OCI-LY7 (cell line): ENCODE measurements at regions not wholly inside any gene's neighbourhood (a gene's known extent, or its start where the extent isn't known, plus 50 kb on each side); places are given as distances from the start of the nearest gene placed in this dataset.
A peak's percentile ranks its signal among the peaks of the same experiment; 100 is the strongest.

ENCODE experiments used
- BruUV-seq: library from RNA; stranded (reverse); fragments of 400-500 nt; replicated peaks from 2 replicates; lab custom pipeline; 2021; lab: Mats Ljungman, UMichigan
- CTCF ChIA-PET: fragments of 300-600 bp; sonication (Branson Sonifier 250); formaldehyde crosslinking; loops from one replicate; lab custom pipeline; 2022; ENCODE audit warnings: antibody characterized with exemption; ENCODE audit not compliant: unreplicated experiment; lab: Charles Lee
- POLR2A ChIA-PET: fragments of 300-600 bp; sonication (Branson Sonifier 250); formaldehyde crosslinking; loops from one replicate; lab custom pipeline; 2022; ENCODE audit warnings: antibody characterized with exemption; lab: Charles Lee
- DNase-seq: peaks from one replicate; pipeline ENCODE4 v3.0.0-alpha.2; 2015; ENCODE audit warnings: low spot score
- H2AFZ ChIP-seq: fragments of 200-600 bp; sonication (generic), shearing (Covaris generic); 2 replicates; pipeline ENCODE4 v1.6.1; 2014; ENCODE audit warnings: mild to moderate bottlenecking, antibody characterized with exemption, low read length, moderate library complexity
- H3K27ac ChIP-seq: fragments of 200-600 bp; sonication (generic); 2 replicates; pipeline ENCODE4 v1.5.1; 2014; ENCODE audit warnings: mixed run types, low read depth, mild to moderate bottlenecking, moderate library complexity, low read length, inconsistent platforms; ENCODE audit not compliant: poor library complexity, severe bottlenecking
- H3K36me3 ChIP-seq: fragments of 200-600 bp; sonication (generic); 2 replicates; pipeline ENCODE4 v1.6.1; 2014; ENCODE audit warnings: mild to moderate bottlenecking, antibody characterized with exemption, low read length, moderate library complexity, mixed read lengths; ENCODE audit not compliant: insufficient read depth
- H3K4me1 ChIP-seq: fragments of 200-600 bp; sonication (generic); 2 replicates; pipeline ENCODE4 v1.5.1; 2014; ENCODE audit warnings: mild to moderate bottlenecking, low read length; ENCODE audit not compliant: insufficient read depth, poor library complexity, severe bottlenecking
- H3K4me2 ChIP-seq: fragments of 200-600 bp; sonication (generic); 2 replicates; pipeline ENCODE4 v1.6.1; 2014; ENCODE audit warnings: mild to moderate bottlenecking, low read length
- H3K4me3 ChIP-seq: fragments of 200-600 bp; sonication (generic); 2 replicates; pipeline ENCODE4 v1.5.1; 2014; ENCODE audit warnings: mild to moderate bottlenecking, low read depth, low read length; ENCODE audit not compliant: poor library complexity, severe bottlenecking
- H3K79me2 ChIP-seq: fragments of 200-600 bp; sonication (generic); 2 replicates; pipeline ENCODE4 v1.6.1; 2016; ENCODE audit warnings: low read depth, mild to moderate bottlenecking, low read length, moderate library complexity, mixed read lengths; ENCODE audit not compliant: insufficient read depth
- H3K9me2 ChIP-seq: fragments of 200-600 bp; sonication (generic); 2 replicates; pipeline ENCODE4 v1.6.1; 2016; ENCODE audit warnings: mild to moderate bottlenecking, low read length, mixed read lengths; ENCODE audit not compliant: insufficient read depth
- H3K9me3 ChIP-seq: fragments of 200-600 bp; sonication (generic); 2 replicates; pipeline ENCODE4 v1.6.1; 2014; ENCODE audit warnings: mild to moderate bottlenecking, mixed run types, low read length, mixed read lengths
- H4K20me1 ChIP-seq: fragments of 200-600 bp; sonication (generic); 2 replicates; pipeline ENCODE4 v1.6.1; 2014; ENCODE audit warnings: mild to moderate bottlenecking, antibody characterized with exemption, low read length, moderate library complexity, mixed read lengths; ENCODE audit not compliant: insufficient read depth
- EZH2phosphoT487 ChIP-seq: fragments of 200-600 bp; sonication (generic); IDR thresholded peaks from 2 replicates; pipeline ENCODE4 v1.6.1; 2018; ENCODE audit warnings: low read depth, borderline replicate concordance, mild to moderate bottlenecking, mixed run types, antibody characterized with exemption, low read length, moderate library complexity, mixed read lengths
- intact Hi-C: fragments of 100-400 bp; cut with micrococcal nuclease; formaldehyde crosslinking; loops from one replicate; pipeline ENCODE4 v1.10.0; 2022; ENCODE audit not compliant: unreplicated experiment
- TF ChIP-seq, protein P1 (sequence below): fragments of 200-600 bp; sonication (generic); conservative IDR thresholded peaks from 2 replicates; pipeline ENCODE4 v1.5.1; 2014; ENCODE audit warnings: mild to moderate bottlenecking, antibody characterized with exemption, low read length, moderate library complexity, mixed read lengths

DNA sequence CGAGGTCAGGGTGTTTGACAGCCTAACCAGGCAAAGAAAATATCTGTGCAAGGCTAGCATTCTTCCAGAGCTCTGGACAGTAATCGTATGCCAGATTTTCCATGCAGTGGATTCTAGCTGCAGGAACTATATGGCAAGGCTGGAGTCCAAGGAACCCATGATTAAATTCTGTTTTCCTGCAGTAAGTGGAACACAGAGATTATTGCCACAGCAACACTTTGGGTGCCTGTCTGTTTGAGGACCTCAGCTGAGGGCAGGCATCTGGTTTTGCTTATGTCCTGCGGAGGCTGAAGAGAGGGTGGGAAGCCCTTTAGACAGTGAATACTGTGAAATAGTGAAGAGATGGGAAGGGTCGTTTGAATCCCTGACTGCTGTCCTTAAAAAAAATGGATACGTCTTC, 104.4 kb downstream of the DAD1 start:
- BruUV-seq: no TSS peak
- ChIA-PET POLR2A (interaction anchor here (0.6 to 1.5 kb wide), 9 partner anchors 8 to 79 kb away, joined by 3 to 6 read pairs (median 4); no protein-coding TSS in a partner anchor), CTCF (interaction anchor here (0.6 to 1.5 kb wide), 3 partner anchors 71 to 570 kb away, joined by 3 to 6 read pairs (median 4); no protein-coding TSS in a partner anchor)
- H3K4me2 ChIP-seq: peak overlapping the region; percentile 68
- H3K36me3 ChIP-seq: no peaks in the 10 kb centered on the region
- TF ChIP-seq, protein P1, sequence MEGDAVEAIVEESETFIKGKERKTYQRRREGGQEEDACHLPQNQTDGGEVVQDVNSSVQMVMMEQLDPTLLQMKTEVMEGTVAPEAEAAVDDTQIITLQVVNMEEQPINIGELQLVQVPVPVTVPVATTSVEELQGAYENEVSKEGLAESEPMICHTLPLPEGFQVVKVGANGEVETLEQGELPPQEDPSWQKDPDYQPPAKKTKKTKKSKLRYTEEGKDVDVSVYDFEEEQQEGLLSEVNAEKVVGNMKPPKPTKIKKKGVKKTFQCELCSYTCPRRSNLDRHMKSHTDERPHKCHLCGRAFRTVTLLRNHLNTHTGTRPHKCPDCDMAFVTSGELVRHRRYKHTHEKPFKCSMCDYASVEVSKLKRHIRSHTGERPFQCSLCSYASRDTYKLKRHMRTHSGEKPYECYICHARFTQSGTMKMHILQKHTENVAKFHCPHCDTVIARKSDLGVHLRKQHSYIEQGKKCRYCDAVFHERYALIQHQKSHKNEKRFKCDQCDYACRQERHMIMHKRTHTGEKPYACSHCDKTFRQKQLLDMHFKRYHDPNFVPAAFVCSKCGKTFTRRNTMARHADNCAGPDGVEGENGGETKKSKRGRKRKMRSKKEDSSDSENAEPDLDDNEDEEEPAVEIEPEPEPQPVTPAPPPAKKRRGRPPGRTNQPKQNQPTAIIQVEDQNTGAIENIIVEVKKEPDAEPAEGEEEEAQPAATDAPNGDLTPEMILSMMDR: no peak
- TF ChIP-seq EZH2phosphoT487: no peak
- H3K4me3 ChIP-seq: peak overlapping the region; percentile 40
- H2AFZ ChIP-seq: peak overlapping the region; percentile 70; the same call in 1 of the 2 replicates
- intact Hi-C loops: no loop called here
- H3K4me1 ChIP-seq: peaks cover 100% of the 10 kb centered on the region
- peaks cover 5% of the 10 kb centered on the region; the same call in 1 of the 2 replicates for H3K79me2 ChIP-seq
- no peak for DNase-seq
- no peaks in the 10 kb centered on the region for H4K20me1 ChIP-seq
- H3K27ac ChIP-seq: peak overlapping the region; percentile 61
- no peaks in the 10 kb centered on the region for H3K9me2 ChIP-seq
- no peaks in the 10 kb centered on the region for H3K9me3 ChIP-seq

DNA sequence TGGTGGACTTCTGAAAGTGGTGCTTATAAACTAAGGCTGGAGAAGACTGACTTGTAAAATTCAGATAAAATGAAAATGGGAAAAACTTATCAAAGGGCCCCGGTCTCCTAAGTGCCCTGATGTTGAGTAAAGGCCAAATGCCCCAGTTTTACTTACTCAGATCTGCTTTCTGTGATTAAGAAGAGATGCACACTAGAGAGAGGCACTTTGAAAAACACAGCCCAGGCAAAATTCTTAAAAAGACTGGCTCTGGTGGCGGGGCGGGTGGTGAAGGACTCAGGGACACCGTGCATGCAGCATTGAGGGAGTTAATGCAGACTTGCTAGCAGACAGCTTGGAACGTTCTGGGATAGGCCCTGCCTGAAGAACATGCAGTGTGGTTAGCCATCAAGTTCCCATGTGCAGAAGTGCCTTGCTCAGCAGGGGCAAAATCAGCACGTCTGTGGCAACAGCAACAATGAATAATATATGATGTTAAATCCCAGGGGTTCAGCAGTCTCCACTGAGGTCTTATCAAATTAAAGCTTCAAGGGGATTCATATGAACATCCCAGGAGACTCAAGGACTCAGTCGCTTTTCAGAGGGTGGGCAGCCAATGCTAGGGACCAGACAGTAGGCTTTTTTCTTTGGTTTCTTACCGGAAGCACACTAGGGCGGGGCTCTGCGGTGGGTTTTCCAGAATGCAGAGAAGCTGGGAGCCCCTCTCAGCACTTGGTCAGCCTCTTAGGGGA, 105.0 kb downstream of the DAD1 start:
- H2AFZ ChIP-seq: peak overlapping the region; percentile 70; the same call in 1 of the 2 replicates
- peak overlapping the region; percentile 61 for H3K27ac ChIP-seq
- H3K4me3 ChIP-seq: peak overlapping the region; percentile 40
- no peaks in the 10 kb centered on the region for H3K9me2 ChIP-seq
- TF ChIP-seq, protein P1: no peak
- no peak for TF ChIP-seq EZH2phosphoT487
- ChIA-PET POLR2A (interaction anchor here (0.9 to 1.5 kb wide), 7 partner anchors 8 to 80 kb away, joined by 3 to 6 read pairs (median 4); no protein-coding TSS in a partner anchor), CTCF (interaction anchor here (0.6 to 1.5 kb wide), 3 partner anchors 72 to 964 kb away, joined by 3 to 6 read pairs (median 3); no protein-coding TSS in a partner anchor)
- peaks cover 5% of the 10 kb centered on the region; the same call in 1 of the 2 replicates for H3K79me2 ChIP-seq
- no TSS peak for BruUV-seq
- intact Hi-C loops: no loop called here
- no peaks in the 10 kb centered on the region for H3K36me3 ChIP-seq
- H3K4me1 ChIP-seq: peaks cover 100% of the 10 kb centered on the region
- DNase-seq: no peak
- no peaks in the 10 kb centered on the region for H4K20me1 ChIP-seq
- no peaks in the 10 kb centered on the region for H3K9me3 ChIP-seq
- peak overlapping the region; percentile 68 for H3K4me2 ChIP-seq
